ENCODE measurements at regions not wholly inside any gene's neighbourhood (a gene's known extent, or its start where the extent isn't known, plus 50 kb on each side); places are given as distances from the start of the nearest gene placed in this dataset.

- Mint-ChIP-seq H3K27ac (no peak overlapping the region), H3K4me3 (no peak overlapping the region), H3K4me1 (peaks cover 3% of the 10 kb centered on the region; the same call in 2 of the 3 replicates), H3K27me3 (ENCODE audit: insufficient read depth, low read depth, poor library complexity) (no peaks in the 10 kb centered on the region), H3K36me3 (ENCODE audit: low read depth) (no peaks in the 10 kb centered on the region), H3K9me3 (no peaks in the 10 kb centered on the region)
- Histone ChIP-seq H3F3A (replicated peaks; ENCODE audit: low read depth) (no peaks in the 10 kb centered on the region), H3K4me3 (no peak overlapping the region), H3K4me2 (no peak overlapping the region), H4K20me1 (replicated peaks; ENCODE audit: insufficient read depth) (no peaks in the 10 kb centered on the region), H3K79me2 (replicated peaks; ENCODE audit: insufficient read depth) (no peaks in the 10 kb centered on the region), H3K4me1 (ENCODE audit: insufficient read depth) (no peaks in the 10 kb centered on the region), H3K9me2 (ENCODE audit: insufficient read depth) (no peaks in the 10 kb centered on the region), H3K27ac (ENCODE audit: low read depth) (no peak overlapping the region), H3K27me3 (ENCODE audit: insufficient read depth) (no peaks in the 10 kb centered on the region), H3K36me3 (ENCODE audit: insufficient read depth) (no peaks in the 10 kb centered on the region), H2AFZ (no peak overlapping the region)
- no peak for TF ChIP-seq REST (IDR thresholded peaks at IDR 0.05; ENCODE audit: unreplicated experiment)
- TF ChIP-seq JUNB (IDR thresholded peaks at IDR 0.05; ENCODE audit: unreplicated experiment), result no peak
- no peak for TF ChIP-seq EZH2 (IDR thresholded peaks at IDR 0.05; ENCODE audit: low read depth, unreplicated experiment)
- TF ChIP-seq EZH2phosphoT487 (IDR thresholded peaks at IDR 0.05; ENCODE audit: unreplicated experiment), result no peak
- no peak for TF ChIP-seq POLR2AphosphoS5 (IDR thresholded peaks at IDR 0.05; ENCODE audit: low read depth)
- TF ChIP-seq CREB1 (CRISPR knock-in tag; IDR thresholded peaks at IDR 0.05; ENCODE audit: low read depth), result no peak
- no peak for TF ChIP-seq CTCF (conservative IDR thresholded peaks at IDR 0.05; ENCODE audit: low read depth in 2 of 2)
- no peak for TF ChIP-seq ZNF331 (CRISPR knock-in tag; IDR thresholded peaks at IDR 0.05; ENCODE audit: low read depth)
- no peak for TF ChIP-seq ZNF114 (CRISPR knock-in tag; IDR thresholded peaks at IDR 0.05)
- TF ChIP-seq ETS1 (IDR thresholded peaks at IDR 0.05), result no peak
- TF ChIP-seq NANOG (IDR thresholded peaks at IDR 0.05; ENCODE audit: borderline replicate concordance), result no peak
- no peak for TF ChIP-seq STAT1 (IDR thresholded peaks at IDR 0.05; ENCODE audit: unreplicated experiment)
- no peak for TF ChIP-seq ZNF462 (CRISPR knock-in tag; IDR thresholded peaks at IDR 0.05)
- no peak for DNase-seq (ENCODE audit: low spot score)
- no peak for ATAC-seq
These were observed 532.7 kb downstream of the CPS1 start for GRCh38 chr2:211089127-211089526.

Data from GM23338 (cell line).